Hepatic stellate cell (primary cell): ENCODE measurements at regions not wholly inside any gene's neighbourhood (a gene's known extent, or its start where the extent isn't known, plus 50 kb on each side); places are given as distances from the start of the nearest gene placed in this dataset.
"Not testable (repeated sequence)": the region's sequence is repeated elsewhere in the genome, so short reads cannot be mapped to it uniquely, and the experiment has no call there.

Source experiments
- DNase-seq: peaks from one replicate; pipeline ENCODE4 v3.0.0; 2011; ENCODE audit warnings: low spot score

GRCh38 chr16:85220964-85221731 is 108.9 kb upstream of the CIBAR2 start:
- DNase-seq, result no peak

DNA sequence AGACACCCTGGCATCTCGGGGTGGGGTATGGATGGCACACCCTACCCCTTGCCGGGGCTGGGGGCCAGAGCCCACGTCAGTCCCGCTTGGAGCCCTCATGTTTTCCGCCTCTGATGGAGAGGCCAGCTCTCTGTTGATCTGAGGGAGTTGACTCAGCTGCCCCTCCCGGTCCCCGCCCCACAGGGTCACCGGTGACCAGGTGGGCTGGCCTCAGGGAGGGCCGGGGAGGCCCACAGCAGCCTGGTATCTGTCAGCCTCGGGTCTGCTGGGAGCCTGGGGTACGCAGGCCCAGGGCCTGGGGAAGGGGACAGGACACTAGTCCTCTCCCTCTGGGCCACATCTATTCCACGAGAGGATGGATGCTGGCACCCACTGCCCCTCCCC is 109.5 kb upstream of the CIBAR2 start:
- no peak for DNase-seq

DNA sequence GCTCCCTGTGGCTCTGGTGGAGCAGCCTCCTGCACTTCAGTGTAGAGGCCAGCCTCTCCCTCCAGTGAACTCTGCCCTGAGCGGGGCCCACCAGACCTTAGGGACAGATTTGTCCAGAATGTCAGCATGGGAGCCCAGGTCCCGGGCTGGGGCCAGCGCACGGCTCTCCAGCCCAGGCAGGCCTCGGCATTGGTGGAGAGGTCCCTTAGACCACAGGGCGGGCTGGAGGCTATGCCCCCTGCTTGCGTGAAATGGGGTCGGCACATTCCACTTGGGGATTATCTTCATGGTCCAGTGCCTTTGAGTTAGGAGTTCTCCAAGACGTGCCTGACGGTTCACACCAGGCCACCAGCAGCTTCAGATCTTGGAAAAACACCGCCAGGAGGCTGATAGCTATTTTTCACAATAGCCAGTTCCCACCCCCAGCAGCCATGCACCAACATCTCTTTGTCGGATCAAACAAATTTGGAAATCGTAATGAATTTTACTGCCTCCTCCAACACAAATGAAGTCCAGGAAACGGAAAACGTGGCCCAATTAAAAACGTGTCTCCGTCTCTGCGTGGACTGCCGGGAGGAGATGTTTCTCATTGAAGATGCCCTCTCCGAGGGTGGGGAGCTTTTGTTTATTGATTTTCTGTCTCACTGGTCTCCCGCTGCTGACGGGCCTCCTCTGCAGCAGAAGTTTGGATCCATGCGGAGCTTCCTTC is 110.0 kb upstream of the CIBAR2 start:
- DNase-seq, result no peak

DNA sequence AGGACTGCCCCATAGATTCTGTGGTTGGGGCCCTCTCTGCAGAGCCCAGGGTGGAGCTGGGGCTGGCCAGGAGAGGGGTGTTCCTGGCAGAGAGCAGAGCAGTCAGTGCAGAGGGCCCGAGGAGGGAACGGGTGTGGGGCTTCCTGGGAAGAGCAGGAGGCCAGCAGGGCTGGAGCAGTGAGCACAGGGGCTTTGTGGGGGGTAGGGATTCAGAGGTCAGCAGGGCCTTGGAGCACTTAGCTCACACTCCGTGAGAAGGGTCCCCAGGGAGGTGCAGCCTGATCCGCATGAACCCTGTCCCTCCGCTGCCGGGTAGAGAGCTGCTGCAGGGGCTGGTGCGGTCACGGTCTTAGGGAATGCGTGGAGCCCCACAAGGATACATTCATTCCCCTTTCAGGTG is 113.0 kb upstream of the CIBAR2 start:
- DNase-seq, result no peak

GRCh38 chr16:85225721-85226120 is 113.4 kb upstream of the CIBAR2 start:
- DNase-seq, result no peak

GRCh38 chr16:85227084-85227945 is 115.0 kb upstream of the CIBAR2 start:
- no peak for DNase-seq

DNA sequence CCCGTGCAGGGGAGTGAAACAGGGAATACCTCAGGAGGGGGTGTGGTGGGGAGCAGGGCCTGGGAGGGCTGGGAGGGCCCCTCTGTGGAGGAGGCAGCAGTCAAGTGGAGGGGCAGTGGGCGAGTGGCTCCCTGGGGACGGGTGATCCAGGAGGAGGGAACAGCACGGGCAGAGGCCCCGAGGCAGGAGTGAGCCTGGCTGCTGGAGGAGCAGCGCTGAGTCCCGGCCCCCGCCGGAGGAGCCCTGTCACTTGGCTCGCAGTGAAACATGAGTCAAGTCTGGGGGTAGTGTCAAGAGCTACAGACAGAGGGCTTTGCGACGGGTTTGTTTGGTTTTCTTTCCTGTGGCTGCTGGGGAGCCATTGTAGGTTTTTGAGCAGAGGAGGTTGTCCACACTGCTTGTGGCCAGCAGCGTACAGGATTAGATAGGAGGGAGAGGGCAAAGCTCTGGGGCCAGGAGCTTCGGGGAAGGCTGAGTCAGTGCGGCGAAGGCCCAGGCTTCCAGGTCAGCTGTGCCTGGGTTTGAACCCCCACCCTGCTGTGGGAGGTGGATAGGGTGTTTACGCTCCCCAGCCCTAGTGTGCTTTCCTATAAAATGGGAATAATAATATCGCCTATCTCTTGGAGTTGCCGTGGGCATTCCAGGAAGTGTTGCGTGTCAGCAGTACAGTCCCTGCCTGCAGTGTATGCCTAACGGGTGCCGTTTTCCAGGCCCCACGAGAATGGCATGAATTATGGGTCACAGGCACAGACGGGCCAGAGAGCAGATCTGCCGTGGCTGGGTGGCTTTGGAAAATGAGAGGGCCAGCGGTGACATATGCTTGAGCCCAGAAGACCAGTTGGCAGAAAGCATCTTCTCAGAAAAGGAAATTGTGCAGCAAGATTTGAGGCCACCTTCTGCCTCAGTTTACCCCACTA is 115.9 kb upstream of the CIBAR2 start:
- DNase-seq, result no peak

GRCh38 chr16:85228970-85229430 is 116.7 kb upstream of the CIBAR2 start:
- no peak for DNase-seq

DNA sequence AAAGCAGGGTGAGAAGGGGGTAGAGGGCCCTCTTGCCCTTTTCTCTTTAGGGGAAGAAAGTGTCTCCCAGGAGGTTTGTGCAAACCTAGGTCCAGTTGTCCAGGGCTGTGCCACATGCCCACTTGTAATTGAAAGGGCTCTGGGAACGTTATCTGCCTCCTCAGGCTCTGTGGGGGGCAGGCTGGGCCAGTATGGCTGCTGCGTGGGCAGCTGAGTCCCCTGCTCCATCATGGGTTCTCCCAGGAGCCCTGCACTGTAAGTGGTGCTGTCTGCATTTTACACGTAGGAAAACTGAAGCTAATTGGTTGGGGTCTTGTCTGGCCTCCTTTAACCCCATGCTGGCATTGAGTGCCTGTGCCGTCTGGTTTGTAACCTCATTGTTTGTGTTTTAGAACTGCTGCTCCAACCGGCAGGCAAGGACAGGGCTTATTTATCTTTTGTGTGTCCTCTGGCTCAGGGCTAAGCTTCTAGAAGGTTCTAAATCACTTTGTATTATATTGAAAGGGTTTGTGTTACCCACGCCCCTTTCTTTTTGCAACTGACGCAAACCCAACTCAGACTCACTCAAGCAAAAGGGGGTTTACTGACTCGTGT is 117.7 kb upstream of the CIBAR2 start:
- DNase-seq, result no peak

- not testable (repeated sequence) for DNase-seq
These were observed 118.6 kb upstream of the CIBAR2 start for GRCh38 chr16:85230764-85231383.

- DNase-seq, result peak; percentile 95
These were observed 119.7 kb upstream of the CIBAR2 start for GRCh38 chr16:85231959-85232358.

DNA sequence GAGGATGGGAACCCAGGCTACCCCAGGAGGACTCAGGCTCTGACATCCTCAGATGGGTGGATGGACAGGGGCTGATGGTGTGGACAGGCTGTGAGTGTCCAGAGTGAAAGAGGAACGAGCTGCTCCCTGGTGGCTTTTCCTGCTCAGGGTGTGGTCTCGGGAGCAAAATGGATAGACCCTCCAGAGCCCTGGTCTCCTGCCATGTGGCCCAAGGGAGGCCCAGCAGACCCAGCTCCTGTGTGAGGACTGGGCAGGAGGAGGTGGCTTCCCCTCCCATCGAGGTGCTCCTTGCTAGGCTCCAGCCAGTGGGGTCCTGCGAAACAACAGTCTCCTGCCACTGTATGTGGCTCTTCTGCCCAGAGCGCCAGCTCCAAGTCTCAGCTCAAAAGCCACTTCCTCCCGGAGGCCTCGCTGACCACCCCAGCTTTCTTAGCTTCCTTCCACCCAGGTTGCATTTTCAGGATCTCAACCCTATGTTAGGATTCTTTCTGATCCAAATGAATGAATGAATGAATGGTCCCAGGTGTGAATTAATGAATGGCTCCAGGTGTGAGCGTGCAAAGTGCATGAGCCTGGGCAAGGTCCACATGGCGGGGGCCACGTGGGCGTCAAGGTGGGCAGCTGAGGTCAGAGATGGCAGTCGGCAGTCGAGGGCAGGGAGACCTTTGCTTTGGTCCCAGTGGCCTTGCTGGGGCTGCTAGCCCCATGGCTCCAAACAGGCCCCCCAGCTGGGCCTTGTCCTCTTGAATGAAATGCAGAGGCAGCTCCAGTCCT is 120.3 kb upstream of the CIBAR2 start:
- no peak for DNase-seq

GRCh38 chr16:85233516-85233915 is 121.2 kb upstream of the CIBAR2 start:
- DNase-seq, result no peak

DNA sequence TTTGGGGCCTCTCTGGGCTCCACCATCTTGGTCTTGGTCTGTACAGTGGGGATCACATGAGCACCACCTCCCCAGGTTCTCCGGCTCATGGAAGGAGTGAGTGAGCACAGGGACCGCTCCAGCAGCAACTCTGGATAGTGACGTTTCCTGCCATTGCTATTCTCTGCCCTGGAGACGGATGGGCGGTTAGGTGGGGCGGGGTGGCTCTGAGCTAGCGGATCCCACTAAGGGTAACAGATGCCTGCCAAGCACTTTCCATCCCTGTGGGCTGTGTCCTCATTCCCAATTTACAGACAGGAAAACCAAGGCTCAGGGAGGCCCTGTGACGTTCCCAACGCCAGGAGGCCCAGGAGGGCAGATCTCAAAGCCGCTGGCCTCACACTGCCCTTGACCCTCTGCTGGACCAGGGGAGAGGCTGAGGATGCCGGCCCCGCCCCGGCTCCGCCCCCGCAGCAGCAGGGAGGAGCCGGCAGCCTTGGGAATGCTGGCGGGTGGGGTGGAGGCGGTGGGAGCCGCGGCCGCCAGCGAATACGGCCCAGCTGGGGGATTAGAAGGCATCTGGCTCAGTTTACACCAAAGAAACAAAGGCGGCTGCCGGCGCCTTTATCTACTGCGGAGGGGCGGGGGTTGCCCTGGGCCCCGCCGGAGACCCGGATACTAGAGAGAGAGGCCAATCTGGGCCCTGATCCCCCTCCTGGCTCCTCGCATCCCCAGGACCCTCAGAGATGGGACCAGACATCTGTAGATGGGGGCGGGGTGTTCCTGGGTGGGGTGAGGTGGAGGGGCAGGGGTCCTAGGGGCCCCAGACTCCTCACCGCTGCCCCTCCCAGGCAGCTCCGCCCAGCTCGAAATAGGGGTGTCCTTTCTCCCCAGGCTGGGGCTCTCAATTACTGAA is 122.3 kb upstream of the CIBAR2 start:
- peak; percentile 91 for DNase-seq

- peak; percentile 83 for DNase-seq
These were observed 123.9 kb upstream of the CIBAR2 start for GRCh38 chr16:85235991-85236817.

DNA sequence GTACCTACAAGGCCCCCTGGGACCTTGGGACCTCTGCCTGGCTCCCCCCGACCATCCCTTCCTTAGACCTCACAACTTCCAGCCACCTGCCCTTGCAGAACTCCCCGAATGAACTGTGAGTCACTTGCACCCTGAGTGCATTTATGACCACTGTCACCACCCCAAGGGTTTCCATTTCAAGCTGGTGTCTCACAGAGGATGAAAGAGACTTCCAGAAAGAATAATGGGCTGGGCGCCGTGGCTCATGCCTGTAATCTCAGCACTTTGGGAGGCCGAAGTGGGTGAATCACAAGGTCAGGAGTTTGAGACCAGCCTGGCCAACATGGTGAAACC is 124.5 kb upstream of the CIBAR2 start:
- DNase-seq, result no peak

DNA sequence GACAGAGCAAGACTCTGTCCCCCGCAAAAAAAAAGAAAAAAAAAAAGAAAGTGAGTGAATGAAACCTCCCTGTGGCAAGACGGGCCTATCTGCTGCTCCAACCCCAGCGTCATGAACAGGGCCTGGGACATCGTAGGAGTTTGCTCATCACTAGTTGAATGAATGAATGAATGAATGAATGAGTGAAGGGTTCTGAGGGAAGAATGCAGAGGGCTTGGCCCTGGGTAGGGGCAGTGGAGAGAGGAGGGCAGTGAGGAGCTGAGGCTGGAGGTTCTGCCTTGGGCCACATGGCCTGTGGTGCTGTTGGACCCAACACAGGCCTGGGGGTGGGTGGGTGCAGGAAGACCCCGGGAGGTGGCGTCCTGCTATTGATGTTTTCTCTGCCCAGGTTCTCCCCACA is 125.5 kb upstream of the CIBAR2 start:
- no peak for DNase-seq

DNA sequence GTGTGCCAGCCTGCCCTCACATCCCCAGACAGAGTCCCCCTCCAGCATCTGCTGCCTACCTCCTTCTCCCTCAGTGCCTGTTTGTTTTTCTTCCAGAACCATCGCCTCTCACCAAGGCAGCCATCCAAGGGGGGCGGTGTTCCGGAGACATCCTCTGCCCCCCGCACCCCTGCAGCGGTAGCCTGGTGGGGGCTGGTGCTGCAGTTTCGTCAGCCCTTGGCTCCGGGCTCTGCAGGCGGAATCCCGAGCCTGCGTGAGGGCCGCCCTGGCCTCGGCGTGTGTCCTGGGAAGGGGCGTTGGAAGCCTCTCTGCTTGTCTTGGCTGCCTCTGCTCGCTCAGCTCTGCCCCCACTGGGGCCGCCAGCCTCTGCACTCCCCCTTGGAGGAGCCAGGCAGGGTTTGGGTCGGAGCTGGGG is 126.0 kb upstream of the CIBAR2 start:
- peak; percentile 88 for DNase-seq
